ENCODE measurements at regions not wholly inside any gene's neighbourhood (a gene's known extent, or its start where the extent isn't known, plus 50 kb on each side); places are given as distances from the start of the nearest gene placed in this dataset.
"Not testable (repeated sequence)": the region's sequence is repeated elsewhere in the genome, so short reads cannot be mapped to it uniquely, and the experiment has no call there.

- DNase-seq = no peak
Measured at GRCh38 chr6:86205980-86206379, 563.3 kb upstream of the SYNCRIP start.

DNA sequence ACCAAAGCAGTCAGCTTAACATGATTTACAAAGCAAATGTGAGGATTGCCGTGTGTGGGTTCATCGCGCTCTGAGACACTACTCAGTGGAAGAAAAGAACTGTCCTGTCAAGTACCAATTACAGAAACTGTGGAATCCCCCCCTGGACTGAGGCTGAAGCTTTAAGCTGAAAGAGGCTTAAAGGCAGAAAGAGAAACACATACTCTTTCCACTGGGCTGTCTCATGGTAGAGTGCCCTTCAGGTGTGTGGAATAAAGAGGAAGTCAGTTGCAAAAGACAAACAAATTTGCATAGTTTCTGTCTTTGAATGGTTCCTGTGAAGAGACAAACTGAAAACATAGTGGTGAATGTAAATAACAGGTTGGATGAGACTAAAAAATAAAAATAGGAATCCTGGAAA lies 560.4 kb upstream of the SYNCRIP start:
- DNase-seq = no peak

DNA sequence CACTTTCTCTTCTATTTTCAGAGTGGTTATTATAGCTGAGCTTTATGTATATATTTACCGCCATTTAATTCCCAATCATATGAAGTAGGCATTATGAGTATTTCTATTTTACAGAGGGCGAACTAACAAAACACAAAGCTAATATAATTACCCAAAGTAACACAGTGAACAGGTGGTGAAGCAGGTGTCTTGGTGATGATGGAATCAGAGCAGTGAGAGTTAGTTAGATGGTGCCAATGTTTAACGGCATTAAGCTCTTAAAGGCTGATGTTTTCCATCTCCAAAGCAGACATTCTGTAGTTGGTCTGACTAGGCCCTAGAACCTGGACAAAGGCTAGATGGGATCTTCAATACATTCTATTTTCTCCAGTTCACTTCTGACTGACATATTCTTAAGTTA lies 551.1 kb upstream of the SYNCRIP start:
- DNase-seq = no peak

DNA sequence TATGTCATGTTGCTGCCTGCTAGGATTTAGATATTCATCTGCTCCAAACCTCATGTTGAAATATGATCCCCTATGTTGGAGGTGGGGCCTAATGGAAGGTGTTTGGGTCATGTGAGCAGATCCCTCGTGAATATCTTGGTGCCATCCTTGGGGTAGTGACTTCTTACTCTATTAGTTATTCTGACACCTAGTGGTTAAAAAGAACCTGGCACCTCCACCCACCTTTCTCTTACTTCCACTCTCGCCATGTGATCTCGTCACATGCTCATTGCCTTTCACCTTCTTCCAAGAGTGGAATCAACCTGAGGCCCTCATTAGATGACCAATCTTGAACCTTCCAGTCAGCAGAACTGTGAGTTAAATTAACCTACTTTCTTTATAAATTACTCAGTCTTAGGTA lies 549.4 kb upstream of the SYNCRIP start:
- DNase-seq = no peak

DNA sequence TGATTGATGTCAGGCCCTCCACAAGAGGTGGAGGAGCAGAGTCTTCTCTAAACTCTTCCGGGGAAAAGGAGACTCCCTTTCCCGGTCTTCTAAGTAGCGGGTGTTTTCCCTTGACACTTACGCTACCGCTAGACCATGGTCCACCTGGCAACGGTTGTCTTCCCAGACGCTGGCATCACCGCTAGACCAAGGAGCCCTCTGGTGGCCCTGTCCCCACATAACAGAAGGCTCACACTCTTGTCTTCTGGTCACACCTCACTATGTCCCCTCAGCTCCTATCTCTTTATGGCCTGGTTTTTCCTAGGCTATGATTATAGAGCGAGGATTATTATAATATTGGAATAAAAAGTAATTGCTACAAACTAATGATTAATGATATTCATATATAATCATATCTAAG lies 532.5 kb upstream of the SYNCRIP start:
- not testable (repeated sequence) for DNase-seq

DNA sequence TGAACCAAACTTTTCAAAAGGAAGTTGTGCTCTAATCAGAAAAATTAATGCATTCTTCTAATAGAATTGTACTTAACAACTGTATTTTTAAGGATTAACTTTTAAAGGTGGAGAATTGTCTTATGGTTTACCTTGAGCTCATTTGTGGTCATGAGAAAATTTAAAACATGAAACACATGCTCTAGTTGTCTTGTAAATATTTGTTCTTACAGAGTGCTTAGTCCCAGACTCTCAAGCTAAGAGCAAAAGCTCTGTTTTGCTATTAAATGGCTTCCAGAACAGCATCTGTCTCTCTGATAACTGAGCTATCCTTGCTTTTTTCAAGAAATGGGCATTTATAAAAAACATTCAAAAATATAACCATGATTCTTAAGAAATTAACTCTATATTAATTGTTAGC lies 512.2 kb upstream of the SYNCRIP start:
- no peak for DNase-seq

- DNase-seq = no peak
Measured at GRCh38 chr6:86153521-86153920, 510.8 kb upstream of the SYNCRIP start.

DNA sequence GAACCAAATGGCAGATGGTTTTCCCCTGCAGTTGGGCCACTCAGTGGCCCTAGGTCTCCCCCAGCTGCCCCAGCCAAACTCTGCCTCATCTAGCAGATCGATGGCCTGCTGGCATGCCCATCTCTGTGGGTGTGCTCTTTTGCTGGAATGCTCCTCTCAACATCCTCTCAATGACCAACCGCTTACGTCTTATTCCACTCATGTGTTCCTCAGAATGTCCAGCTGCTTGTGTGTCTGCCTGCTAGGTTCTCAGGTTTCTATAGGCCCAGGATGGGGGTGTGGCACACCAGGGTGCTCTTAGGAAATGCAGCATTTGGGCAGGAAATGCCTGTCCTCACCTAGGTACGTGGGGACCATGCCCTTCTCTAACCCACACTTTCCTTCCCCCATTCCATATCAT lies 509.9 kb upstream of the SYNCRIP start:
- DNase-seq = no peak

DNA sequence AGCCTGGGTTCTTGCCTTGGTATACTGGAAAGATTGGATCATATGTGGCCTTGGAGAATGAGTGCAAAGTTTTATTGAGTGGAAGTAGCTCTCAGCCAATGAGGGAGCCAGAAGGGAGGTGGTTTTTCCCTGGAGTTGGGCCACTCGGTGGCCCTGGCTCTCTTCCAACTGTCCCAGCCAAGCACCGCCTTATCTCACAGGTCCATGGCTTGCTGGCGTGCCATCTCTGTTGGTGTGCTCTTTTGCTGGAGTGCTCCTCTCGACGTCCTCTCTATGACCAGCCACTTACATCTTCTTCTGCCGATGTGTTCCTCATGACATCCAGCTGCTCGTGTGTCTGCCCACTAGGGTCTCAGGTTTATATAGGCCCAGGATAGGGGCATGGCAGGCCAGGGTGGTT lies 505.9 kb upstream of the SYNCRIP start:
- no peak for DNase-seq

- DNase-seq = no peak
Measured at GRCh38 chr6:86147859-86148258, 505.2 kb upstream of the SYNCRIP start.

DNA sequence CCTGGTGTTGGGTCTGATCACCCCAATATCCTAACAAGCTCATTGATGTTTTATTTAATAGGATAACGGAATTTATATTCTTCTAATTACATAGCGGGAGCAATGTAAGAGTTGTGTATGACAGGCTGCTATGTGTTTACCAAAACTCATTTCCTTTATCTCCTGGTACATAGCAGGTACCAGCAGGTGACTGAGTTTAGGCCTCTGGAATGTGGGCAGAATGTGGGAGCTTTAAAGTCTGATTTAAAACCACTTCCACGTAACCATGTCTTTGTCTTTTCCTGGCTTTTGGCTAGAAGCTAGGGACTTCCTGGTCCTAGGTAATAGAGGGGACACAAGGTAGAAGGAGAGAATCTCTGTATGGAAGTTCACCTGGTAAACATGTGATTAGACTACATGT lies 504.6 kb upstream of the SYNCRIP start:
- no peak for DNase-seq

DNA sequence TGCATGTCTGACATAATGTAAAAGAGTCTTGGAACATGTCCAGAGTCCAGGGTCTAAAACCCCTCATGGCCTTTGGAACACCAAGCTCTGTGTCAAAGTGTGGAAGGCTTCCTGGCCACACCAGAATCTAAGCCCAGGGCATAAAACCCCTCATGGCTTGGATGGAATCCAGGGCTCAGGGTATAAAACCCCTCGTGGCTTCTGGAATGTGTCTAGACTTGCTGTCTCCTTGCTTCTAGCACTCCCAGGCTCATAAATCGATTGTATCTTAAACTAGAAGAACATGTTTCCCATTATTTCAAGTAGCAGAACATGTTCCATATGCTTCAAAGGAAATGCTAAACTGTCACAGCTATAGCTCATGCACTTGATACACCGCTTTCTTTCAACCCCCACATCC lies 504.1 kb upstream of the SYNCRIP start:
- DNase-seq = not testable (repeated sequence)

DNA sequence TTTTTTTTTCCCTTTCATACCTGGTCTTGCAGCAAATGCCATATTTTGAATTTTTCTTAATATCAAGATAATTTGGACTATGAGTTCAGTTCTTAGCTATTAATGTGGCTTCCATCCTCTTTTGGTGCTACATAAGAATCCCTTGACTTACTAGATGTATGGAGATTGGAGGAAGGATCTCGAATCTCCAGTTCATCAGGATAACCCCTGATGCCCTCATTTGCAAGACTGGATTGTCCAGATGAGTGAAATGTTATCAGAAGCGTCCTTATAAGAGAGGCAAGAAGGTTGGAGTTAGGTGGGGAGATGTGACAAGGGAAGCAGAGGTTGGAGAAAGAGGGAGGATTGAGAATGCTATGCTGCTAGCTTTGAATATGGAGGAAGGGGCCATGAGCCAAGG lies 499.6 kb upstream of the SYNCRIP start:
- no peak for DNase-seq

- DNase-seq = no peak
Measured at GRCh38 chr6:86128130-86128814, 485.6 kb upstream of the SYNCRIP start.

DNA sequence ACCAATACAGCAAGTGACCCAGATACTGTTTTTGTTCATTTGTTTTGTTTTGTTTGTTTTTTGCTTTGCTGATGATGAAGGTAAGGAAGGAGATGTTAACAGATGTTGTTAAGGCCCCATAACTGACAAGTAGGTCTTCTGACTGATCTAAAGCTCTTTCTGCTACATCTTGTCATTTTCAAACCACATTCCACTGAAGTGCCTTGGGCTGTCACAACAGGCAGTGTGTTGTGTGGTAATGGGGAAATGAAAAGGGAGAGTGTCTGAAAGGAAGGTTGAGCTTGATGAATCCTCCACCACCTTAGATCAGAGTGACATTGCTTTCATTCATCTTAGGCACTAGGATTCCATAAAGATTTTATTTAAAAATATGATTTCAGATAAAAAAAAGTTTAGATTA lies 479.4 kb upstream of the SYNCRIP start:
- DNase-seq = no peak

GRCh38 chr6:86118271-86118670 lies 475.6 kb upstream of the SYNCRIP start:
- no peak for DNase-seq

GRCh38 chr6:86107985-86108384 lies 465.3 kb upstream of the SYNCRIP start:
- DNase-seq = no peak

DNA sequence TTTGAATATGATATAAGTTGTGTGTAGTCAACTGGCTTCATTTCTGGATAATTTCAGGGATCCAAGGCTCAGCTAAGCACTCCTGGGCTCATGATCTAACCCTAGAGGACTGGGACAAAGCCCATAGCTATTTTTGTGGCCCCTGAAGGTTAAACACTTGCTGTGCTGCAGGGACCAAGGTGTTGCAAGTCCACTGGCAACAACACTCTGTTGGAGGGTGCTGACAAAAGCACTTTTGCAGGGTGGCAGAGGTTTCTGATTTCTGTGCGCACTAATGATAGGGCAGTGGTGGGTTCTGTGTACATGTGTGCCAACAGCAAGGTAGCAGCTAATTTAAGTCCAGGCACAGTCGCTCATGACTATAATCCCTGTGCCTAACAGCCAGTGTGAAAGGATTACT lies 445.3 kb upstream of the SYNCRIP start:
- DNase-seq = no peak

- DNase-seq = no peak
Measured at GRCh38 chr6:86079938-86080337, 437.3 kb upstream of the SYNCRIP start.

DNA sequence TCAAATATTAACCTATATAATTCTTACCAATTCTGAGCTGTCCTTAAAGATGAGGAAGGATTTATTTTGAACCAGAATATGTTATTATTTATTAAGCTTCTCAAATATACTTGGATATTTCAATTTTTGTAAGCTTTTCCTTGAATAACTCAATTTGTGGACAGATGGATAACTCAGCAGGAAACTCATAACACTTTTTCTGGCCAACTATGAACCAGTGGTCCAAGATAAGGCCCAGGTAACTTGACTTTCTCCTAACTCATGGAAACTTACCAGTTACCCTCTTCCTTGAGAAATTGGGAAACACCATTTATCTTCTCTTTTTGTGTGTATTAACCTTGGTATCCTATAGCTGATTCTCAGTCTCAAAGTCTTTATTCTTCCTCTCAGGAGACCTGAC lies 427.5 kb upstream of the SYNCRIP start:
- no peak for DNase-seq

DNA sequence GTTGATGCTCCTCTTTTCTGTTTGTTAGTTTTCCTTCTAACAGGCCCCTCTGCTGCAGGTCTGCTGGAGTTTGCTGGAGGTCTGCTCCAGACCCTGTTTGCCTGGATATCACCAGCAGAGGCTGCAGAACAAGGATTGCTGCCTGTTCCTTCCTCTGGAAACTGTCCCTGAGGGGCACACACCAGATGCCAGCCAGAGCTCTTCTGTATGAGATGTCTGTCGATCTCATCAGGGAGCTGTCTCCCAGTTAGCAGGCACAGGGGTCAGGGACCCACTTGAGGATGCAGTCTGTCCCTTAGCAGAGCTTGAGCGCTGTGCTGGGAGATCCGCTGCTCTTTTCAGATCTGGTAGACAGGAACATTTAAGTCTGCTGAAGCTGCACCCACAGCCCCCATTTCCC lies 422.3 kb upstream of the SYNCRIP start:
- DNase-seq = not testable (repeated sequence)

DNA sequence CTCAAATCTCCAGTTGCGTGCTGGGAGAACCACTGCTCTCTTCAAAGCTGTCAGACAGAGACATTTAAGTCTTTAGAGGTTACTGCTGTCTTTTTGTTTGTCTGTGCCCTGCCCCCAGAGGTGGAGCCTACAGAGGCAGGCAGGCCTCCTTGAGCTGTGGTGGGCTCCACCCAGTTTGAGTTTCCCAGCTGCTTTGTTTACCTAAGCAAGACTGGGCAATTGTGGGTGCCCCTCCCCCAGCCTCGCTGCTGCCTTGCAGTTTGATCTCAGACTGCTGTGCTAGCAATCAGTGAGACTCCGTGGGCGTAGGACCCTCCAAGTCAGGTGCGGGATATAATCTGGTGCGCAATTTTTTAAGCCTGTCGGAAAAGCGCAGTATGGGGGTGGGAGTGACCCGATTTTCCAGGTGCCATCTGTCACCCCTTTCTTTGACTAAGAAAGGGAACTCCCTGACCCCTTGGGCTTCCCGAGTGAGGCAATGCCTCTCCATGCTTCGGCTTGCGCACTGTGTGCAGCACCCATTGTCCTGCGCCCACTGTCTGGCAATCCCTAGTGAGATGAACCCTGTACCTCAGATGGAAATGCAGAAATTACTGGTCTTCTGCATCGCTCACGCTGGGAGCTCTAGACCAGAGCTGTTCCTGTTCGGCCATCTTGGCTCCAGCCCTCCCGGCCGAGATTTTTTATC lies 414.8 kb upstream of the SYNCRIP start:
- not testable (repeated sequence) for DNase-seq

DNA sequence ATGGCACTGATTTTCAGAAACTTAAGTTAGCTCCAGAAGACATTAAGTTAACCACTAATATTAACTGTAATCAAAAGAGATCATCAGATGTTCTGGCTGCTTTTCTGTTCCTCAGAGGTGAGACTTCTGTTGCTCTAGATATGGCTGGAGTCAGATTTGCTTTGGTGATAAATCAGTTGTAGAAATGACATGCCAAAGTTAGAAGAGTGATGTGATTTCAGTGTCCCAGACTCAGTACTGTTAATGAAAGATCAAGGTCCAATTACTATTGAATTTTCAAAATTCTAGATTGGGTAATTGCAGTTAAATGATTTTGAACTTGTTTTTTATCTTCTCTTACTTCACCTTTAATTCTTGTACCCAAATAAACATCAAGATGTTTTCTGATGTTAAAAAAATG lies 402.4 kb upstream of the SYNCRIP start:
- no peak for DNase-seq

DNA sequence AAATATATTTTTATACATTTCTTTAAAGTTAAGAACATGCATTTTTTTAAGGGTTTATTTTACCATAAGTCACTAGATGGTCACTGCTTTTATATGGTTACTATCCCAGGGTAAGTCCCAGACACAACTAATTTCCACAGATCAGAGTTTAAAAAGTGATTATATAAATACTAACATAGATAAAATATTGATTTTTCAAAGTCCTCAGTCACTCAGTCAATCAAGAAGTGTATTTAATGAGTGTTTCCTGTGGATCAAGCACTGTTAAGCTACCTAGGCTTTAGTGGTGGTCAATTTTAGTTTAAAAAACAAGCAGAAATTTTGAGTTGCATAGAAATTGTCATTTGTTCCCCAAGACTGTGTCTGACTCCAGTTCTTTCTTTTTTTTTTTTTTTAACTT lies 399.5 kb upstream of the SYNCRIP start:
- DNase-seq = no peak

DNA sequence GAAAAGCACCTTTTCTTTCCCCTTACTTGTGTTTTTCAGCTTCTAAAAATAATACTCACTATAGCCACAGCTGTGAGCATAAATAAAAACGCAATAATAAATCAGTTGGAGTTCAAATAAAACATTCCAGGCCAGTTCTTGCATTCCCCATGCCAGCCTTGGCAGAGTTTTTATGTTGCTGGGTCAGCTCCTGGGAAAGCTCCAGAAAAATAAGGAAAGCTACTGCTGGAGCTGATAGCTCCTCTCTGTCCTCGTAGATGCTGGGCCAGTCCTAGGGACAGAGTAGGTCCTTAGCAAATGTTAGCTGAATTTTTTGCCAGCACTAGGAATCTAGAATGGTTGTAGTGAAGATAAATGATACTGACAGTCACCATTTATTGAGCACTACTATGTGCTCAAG lies 389.0 kb upstream of the SYNCRIP start:
- no peak for DNase-seq
